K562 (cell line): ENCODE measurements at regions not wholly inside any gene's neighbourhood (a gene's known extent, or its start where the extent isn't known, plus 50 kb on each side); places are given as distances from the start of the nearest gene placed in this dataset.

Source experiments
- ATAC-seq: fragments of 200-7000 bp; cut with Tn5 transposase; 3 replicates; pipeline ENCODE4 v1.9.1; 2020; ENCODE audit warnings: moderate library complexity
- BruUV-seq: library from RNA; stranded (reverse); fragments of 400-500 nt; replicated peaks from 2 replicates; lab custom pipeline; 2021; lab: Mats Ljungman, UMichigan
- CTCF ChIA-PET: fragments of 300-600 bp; formaldehyde crosslinking; extraction: SDS; loops from one replicate; lab custom pipeline; 2021; ENCODE audit warnings: low intra/inter-chr PET ratio; lab: Yijun Ruan, JAX
- POLR2A ChIA-PET: fragments of 300-600, 350-650 bp; sonication (Branson Sonifier 250); formaldehyde crosslinking; extraction: SDS; loops from one replicate; lab custom pipeline; 2021; ENCODE audit warnings: antibody characterized with exemption, inconsistent platforms; lab: Yijun Ruan, JAX
- DNase-seq, 4 experiments: peaks; one replicate each; pipeline versions ENCODE4 v3.0.0 to v3.0.0-alpha.2; 2011 to 2018; ENCODE audit warnings: low spot score in 3 of 4, mixed read lengths in 3 of 4; ENCODE audit errors: extremely low read depth in 1 of 4
- FAIRE-seq: peaks from 2 replicates; lab custom pipeline; 2011; peaks lifted over from hg19 to GRCh38; lab: Jason Lieb, UNC
- H2AFZ ChIP-seq: 2 replicates; pipeline ENCODE4 v1.6.0; 2011; ENCODE audit warnings: low read depth, low read length, control low read depth, inconsistent platforms
- H3K27ac ChIP-seq: fragments of 200-600 bp; 3 replicates; pipeline ENCODE4 v1.8.0; 2011; ENCODE audit warnings: low read depth, mild to moderate bottlenecking, control low read depth, inconsistent platforms, low read length, moderate library complexity, mixed read lengths; ENCODE audit errors: extremely low read depth
- H3K27me3 ChIP-seq, 2 experiments: fragments of 300-600 bp in 1 of 2; 2 replicates in 1 of 2; 3 replicates in 1 of 2; pipeline versions ENCODE4 v1.6.0 to v1.8.0; 2011; ENCODE audit warnings: inconsistent platforms in 2 of 2, low read length in 2 of 2, mild to moderate bottlenecking in 1 of 2, mixed read lengths in 1 of 2, moderate library complexity in 1 of 2; ENCODE audit not compliant: control insufficient read depth in 2 of 2, insufficient read depth in 2 of 2
- H3K36me3 ChIP-seq: fragments of 300-600 bp; 3 replicates; pipeline ENCODE4 v1.8.0; 2011; ENCODE audit warnings: mild to moderate bottlenecking, low read length, inconsistent platforms; ENCODE audit not compliant: control insufficient read depth, insufficient read depth
- H3K4me1 ChIP-seq, 2 experiments: fragments of 200-600 bp in 1 of 2; replicated peaks in 1 of 2; 2 replicates in 1 of 2; 3 replicates in 1 of 2; pipeline versions ENCODE4 v1.5.1 to v1.8.0; 2011; ENCODE audit warnings: inconsistent platforms in 2 of 2, low read length in 2 of 2, mild to moderate bottlenecking in 1 of 2, mixed read lengths in 1 of 2, moderate library complexity in 1 of 2; ENCODE audit not compliant: control insufficient read depth in 2 of 2, insufficient read depth in 2 of 2
- H3K4me2 ChIP-seq: 2 replicates; pipeline ENCODE4 v1.6.1; 2011; ENCODE audit warnings: low read length, control low read depth, inconsistent platforms, mixed read lengths; ENCODE audit not compliant: insufficient read depth
- H3K4me3 ChIP-seq: fragments of 200-600 bp; sonication (generic), shearing (Covaris generic); 2 replicates; pipeline ENCODE4 v1.5.1; 2016; ENCODE audit warnings: control low read depth, inconsistent platforms
- H3K79me2 ChIP-seq: fragments of 200-600 bp; 3 replicates; pipeline ENCODE4 v1.8.0; 2011; ENCODE audit warnings: low read length, inconsistent platforms; ENCODE audit not compliant: control insufficient read depth, insufficient read depth
- H3K9ac ChIP-seq, 2 experiments: 2 replicates each; pipeline versions ENCODE4 v1.6.0 to v1.6.1; 2011; ENCODE audit warnings: low read depth in 2 of 2, low read length in 2 of 2, control low read depth in 1 of 2, inconsistent platforms in 1 of 2, mild to moderate bottlenecking in 1 of 2, mixed read lengths in 1 of 2; ENCODE audit not compliant: insufficient read depth in 1 of 2
- H3K9me1 ChIP-seq: one replicate; pipeline ENCODE4 v1.6.0; 2011; ENCODE audit warnings: inconsistent platforms, mild to moderate bottlenecking, low read length, moderate library complexity; ENCODE audit not compliant: control insufficient read depth, insufficient read depth
- H3K9me3 ChIP-seq: replicated peaks from 2 replicates; pipeline ENCODE4 v1.5.1; 2011; ENCODE audit warnings: low read depth, low read length, inconsistent platforms; ENCODE audit not compliant: control insufficient read depth, insufficient read depth
- H4K20me1 ChIP-seq: replicated peaks from 2 replicates; pipeline ENCODE4 v1.6.1; 2011; ENCODE audit warnings: low read length, inconsistent platforms, mixed read lengths; ENCODE audit not compliant: control insufficient read depth, insufficient read depth
- DACH1 ChIP-seq: fragments of 450-650 bp; IDR thresholded peaks from 2 replicates; pipeline ENCODE4 v1.6.1; 2018; ENCODE audit not compliant: partially characterized antibody
- TAL1 ChIP-seq: fragments of 450-650 bp; IDR thresholded peaks from 2 replicates; pipeline ENCODE4 v1.6.1; 2016; ENCODE audit warnings: mild to moderate bottlenecking
- WHSC1 ChIP-seq: IDR thresholded peaks from one replicate; pipeline ENCODE4 v1.6.1; 2012; ENCODE audit warnings: low read length, control low read depth, inconsistent platforms
- ZNF184 ChIP-seq: sonication (generic); formaldehyde crosslinking; IDR thresholded peaks from 2 replicates; pipeline ENCODE4 v1.5.0; 2020; ENCODE audit warnings: missing genetic modification reagents
- ZNF589 ChIP-seq: fragments of 200-800 bp; sonication (Bioruptor generic); IDR thresholded peaks from 2 replicates; pipeline ENCODE4 v1.6.1; 2016; ENCODE audit warnings: low read depth, missing genetic modification characterization, missing compliant biosample characterization
- WGBS: fragments of 100-300 bp; shearing (Covaris generic); methylation state at CpG from one replicate; pipeline ENCODE4 v1.1.6; 2016; ENCODE audit warnings: low coverage, mixed read lengths; ENCODE audit not compliant: insufficient coverage; ENCODE audit errors: missing lambda C conversion rate; 5-methylcytosine and 5-hydroxymethylcytosine counted together
- in situ Hi-C: fragments of 300-500 bp; cut with MboI; formaldehyde crosslinking; loops from 4 replicates; pipeline ENCODE4 v1.15.0; 2018; ENCODE audit warnings: inconsistent platforms, mixed read lengths
- intact Hi-C: fragments of 100-400 bp; cut with micrococcal nuclease; formaldehyde crosslinking; loops from 2 replicates; pipeline ENCODE4 v1.14.2; 2022
- TF ChIP-seq, protein P1 (sequence below): fragments of 450-650 bp; IDR thresholded peaks from one replicate; pipeline ENCODE4 v1.6.1; 2018; ENCODE audit warnings: mild to moderate bottlenecking, moderate library complexity; ENCODE audit not compliant: partially characterized antibody

DNA sequence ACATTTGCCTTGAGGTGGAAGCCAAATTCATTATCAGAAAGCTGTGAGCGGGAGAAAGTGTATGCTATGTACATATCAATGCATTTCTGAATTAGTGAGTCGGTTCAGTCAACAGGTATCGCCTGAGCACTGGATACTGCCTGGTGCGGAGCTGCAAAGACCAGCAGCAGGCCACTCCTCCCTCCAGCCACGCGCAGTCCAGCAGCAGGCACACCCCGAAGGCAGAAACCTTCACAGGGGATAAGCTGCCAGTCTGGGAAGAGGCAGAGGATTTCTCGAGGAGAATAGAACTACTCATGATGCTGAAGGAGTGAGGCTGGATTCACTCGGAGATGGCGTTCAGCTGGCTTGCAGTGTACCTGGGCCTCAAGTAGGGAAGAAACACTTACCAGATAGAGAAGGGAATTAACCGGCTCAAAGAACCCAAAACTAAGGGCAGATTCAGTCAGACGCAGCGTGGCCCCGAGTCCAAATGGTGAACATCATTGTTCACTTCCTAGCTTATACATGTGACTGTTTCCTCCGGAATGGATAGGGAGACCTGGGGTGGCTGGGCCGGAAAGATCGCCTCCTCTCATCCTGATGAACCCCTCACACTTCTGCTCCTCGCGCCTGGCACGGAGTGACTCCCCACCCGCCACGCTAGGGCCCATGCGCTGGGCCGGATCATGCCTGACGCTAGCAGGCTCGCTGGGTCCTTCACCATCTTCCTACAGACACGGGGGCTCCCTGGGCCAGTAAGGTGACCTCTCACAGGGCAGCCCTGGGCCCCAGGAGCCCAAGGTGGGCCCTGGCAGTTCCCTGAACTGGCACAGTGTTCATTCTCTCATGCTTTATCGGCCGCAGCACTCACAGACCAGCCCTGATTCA lies 78.1 kb upstream of the SPATA31C2 start:
- in situ Hi-C loops (no loop called here), intact Hi-C loops (no loop called here)
- Histone ChIP-seq H3K27ac (no peak overlapping the region), H3K4me3 (no peak overlapping the region), H3K79me2 (no peaks in the 10 kb centered on the region), H4K20me1 (no peaks in the 10 kb centered on the region), H3K4me2 (no peak overlapping the region), H3K9me1 (no peaks in the 10 kb centered on the region), H3K9ac (no peak overlapping the region), H2AFZ (no peak overlapping the region), H3K36me3 (no peaks in the 10 kb centered on the region), H3K27me3 (peaks cover 0 to 19% of the 10 kb centered on the region in 2 experiments; a peak in 3 of 5 replicates), H3K9me3 (no peaks in the 10 kb centered on the region), H3K4me1 (no peaks in the 10 kb centered on the region; a peak in 1 of 5 replicates)
- POLR2A ChIA-PET = interaction anchor here (0.6 to 1.2 kb wide), 2 partner anchors 9 to 36 kb away, joined by 3 read pairs; no protein-coding TSS in a partner anchor
- WGBS = 0% methylated on average over 17 of the region's 29 CpGs
- ATAC-seq = no peak
- no peak for DNase-seq
- TF ChIP-seq WHSC1 = no peak
- TF ChIP-seq TAL1 = no peak
- TF ChIP-seq, protein P1, sequence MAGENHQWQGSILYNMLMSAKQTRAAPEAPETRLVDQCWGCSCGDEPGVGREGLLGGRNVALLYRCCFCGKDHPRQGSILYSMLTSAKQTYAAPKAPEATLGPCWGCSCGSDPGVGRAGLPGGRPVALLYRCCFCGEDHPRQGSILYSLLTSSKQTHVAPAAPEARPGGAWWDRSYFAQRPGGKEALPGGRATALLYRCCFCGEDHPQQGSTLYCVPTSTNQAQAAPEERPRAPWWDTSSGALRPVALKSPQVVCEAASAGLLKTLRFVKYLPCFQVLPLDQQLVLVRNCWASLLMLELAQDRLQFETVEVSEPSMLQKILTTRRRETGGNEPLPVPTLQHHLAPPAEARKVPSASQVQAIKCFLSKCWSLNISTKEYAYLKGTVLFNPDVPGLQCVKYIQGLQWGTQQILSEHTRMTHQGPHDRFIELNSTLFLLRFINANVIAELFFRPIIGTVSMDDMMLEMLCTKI = no peak
- no peak for TF ChIP-seq DACH1
- TF ChIP-seq ZNF589 (CRISPR knock-in tag) = no peak
- no peak for TF ChIP-seq ZNF184 (CRISPR knock-in tag)
- CTCF ChIA-PET = no interaction called here
- BruUV-seq = no TSS peak
- no peak for FAIRE-seq
